GM19025 (cell line): ENCODE measurements at regions not wholly inside any gene's neighbourhood (a gene's known extent, or its start where the extent isn't known, plus 50 kb on each side); places are given as distances from the start of the nearest gene placed in this dataset.
"Not testable (repeated sequence)": the region's sequence is repeated elsewhere in the genome, so short reads cannot be mapped to it uniquely, and the experiment has no call there.

ENCODE experiments used
- ATAC-seq: cut with Tn5 transposase; IDR thresholded peaks from one replicate; pipeline ENCODE4 v1.9.1; 2021; ENCODE audit warnings: mild to moderate bottlenecking, low read depth, moderate library complexity; ENCODE audit not compliant: unreplicated experiment

DNA sequence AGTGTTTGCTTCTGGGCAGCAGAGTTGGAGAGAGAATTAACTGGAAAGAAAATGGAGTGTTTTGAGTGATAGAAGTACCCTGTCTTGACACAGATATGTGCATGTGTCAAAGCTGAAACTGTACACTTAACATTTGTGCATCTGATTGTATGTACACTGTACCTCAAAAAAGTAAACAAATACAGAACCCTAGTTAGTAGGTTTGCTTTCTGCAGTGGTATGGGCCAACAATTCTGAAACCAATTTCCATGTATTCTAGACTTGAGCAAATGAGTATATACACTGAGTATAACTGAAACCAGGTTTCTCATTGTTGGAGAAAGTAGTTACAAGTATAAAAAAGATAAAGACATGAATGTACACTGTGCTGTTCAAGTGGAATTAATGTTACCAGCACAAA is 52.4 kb downstream of the ELAPOR2 start:
- no peak for ATAC-seq

DNA sequence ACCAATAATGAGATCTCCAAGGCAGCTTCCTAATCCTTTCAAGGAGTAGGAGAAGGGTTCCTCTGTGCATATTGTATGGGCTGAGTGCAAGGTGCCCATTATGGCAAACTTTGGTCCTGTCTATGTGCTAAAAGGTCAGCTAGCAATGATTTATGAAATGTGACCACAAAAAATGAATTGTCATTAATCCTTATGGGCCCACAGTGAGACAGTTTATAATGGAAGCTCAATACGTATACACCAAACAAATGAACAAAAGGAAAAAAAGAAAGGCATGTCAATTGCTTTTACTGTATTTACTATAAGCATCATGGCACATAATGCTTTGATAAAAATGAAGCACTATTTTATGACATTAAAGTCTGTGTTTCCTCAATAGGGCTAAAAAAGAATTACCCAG is 54.5 kb downstream of the ELAPOR2 start:
- no peak for ATAC-seq

DNA sequence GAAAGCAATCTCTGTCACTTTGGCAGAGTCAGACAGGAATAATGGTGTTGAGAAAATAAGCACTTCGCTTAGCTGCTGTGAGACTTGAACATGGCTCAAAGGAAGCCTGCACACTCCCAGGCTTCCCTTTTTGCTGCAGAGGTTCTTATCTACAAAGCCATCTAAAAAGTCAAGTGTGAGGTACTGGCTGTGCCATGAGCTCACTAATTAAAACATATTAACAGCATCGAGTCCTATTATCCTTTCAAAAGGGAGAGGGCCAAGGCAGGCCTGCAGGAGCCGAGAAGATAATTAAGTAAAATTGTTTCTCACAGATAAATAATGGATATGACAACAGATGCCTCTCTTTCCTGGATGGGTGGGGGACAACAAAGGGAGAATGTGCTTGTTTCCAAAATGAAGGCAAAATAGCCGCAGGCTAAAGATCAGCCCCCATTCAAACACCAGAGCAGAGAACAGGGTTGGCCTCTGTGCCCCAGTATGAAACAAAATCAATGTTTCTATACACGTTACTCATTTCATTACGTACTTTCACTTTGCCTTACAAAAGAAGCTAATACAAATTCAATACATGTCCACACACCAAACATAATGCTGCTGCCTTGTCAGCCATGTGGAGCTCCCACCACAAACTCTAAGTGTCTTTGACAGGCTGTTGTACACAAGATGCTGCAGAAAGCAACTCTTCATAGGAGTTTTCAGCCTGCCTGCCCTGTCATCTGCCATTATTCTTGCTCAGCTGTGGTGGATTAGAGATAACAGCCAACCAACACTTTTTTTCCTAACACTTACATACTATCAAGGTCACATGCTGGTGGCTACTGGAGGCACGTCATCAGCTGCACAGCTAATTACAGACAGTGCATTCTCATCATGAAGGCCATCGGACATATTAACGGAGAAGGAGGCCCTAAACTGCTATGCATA is 55.3 kb downstream of the ELAPOR2 start:
- ATAC-seq: no peak

DNA sequence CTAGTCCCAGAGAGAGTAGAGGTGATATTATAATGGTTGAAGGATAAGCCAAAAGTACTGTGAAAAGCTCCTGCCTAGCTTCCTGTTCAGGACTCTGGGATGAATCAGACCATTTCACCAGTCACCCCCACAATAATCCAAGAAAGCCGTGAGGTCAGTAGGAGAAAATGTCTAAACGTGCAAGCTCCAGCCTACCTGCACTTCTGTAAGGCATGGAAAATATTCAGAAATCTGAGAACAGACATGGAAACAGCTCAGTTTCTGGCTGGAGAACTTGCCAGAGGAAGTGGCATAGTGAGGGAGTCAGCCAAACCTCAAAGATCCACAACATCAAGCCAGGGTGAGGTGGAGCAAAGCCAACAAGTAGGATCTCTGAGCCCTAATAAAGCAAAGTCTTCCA is 58.2 kb downstream of the ELAPOR2 start:
- ATAC-seq: no peak

DNA sequence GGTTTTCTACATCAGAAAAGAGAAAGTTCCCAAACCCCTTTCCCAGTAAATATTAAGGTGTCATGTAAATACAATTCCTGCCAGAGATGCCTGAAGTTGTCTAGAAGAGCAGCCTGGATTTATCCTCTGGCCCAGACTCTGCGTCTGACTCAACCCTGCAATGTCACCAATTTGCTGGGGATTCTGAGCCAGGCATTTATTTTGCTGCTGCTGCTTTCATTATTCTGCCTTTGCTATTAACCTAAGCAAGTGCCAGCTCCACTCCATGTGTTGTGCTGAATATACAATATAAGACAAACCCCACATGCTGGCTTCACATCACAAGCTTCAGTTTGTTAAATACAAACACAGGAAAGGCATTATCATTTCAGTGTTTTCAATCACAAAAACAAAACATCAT is 59.1 kb downstream of the ELAPOR2 start:
- ATAC-seq: no peak

DNA sequence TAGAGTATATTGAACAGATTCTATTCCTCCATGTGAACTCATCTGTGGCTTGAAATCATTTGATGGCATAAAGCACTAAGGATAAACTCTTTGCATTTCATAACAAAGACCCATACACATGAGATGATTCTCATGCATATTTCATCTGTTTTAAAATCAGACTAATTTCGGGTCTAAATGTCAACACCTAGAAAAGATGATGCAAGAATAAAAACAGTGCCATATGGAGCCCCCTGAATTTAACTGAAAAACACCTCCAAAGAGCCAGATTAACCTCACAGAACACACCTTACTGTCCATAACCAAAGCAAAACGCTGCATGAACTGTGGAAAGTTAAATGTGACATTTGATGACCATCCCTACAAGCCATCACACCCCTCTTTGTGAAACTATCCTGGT is 59.7 kb downstream of the ELAPOR2 start:
- no peak for ATAC-seq

DNA sequence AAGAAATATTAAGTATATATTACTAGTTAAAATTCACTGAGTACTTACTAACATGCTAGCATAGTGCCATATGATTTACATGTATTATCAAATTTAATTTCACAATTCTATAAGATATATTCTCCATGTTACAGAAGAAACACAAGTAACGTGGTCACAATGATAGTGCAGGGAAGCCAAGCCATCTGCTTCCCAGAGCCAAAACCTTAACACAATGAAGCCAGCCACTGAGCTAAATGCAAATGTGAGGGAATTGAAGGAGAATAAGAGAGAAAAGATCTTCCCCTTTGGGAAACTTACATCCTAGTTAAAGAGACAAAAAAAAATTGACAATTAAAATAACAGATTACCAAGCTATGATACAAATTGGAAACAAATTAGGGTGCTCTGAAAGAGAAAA is 63.6 kb downstream of the ELAPOR2 start:
- ATAC-seq: no peak

DNA sequence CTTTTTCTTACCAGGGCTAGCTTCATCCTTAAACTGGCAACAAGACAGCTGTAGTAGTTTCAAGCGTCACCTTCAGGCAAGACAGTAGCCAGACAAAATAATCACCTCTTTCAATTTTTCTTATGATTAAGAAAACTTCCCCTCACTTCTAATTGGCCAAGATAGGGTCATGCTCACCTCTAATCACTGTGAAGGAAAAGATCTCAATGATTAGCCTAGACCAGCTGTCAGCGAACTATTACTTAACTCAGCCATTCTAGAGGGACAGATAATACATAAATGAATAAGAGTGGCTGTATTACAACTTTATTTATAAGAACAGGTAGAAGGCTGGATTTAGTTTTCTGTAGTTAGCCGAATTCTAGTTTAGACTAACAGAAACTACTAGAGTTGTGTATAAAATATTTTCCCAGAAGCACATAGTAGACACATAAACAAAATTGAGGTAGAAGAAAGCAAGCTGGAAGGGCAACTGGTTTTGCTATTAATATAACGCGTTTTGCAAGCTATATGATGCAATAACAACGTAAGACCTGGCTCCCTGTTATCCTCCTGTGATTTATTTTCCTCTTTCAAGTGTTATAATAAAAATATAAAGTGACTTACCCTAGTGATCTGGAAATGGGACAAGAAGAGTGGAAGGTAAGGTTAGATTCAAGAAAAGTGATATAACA is 64.3 kb downstream of the ELAPOR2 start:
- no peak for ATAC-seq

DNA sequence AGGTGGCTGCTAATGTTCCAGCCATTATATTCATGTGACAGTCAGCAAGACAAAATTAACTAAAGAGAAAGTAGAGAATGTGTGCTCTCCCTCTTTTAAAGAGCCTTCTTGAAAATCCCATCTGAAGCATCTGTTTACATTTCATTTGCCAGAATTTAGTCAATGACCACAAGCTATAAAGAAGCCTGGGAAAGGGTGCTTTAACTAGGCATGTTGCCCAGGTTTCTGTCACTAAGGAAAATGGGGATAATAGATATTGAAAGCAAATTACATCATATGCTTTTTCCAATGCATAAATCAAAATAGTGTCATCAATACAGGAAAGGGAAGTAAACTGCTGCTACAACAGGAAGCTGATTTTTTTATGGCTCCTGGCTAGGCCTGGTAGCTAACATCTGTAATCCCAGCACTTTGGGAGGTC is 67.7 kb downstream of the ELAPOR2 start:
- ATAC-seq: peak; percentile 13

DNA sequence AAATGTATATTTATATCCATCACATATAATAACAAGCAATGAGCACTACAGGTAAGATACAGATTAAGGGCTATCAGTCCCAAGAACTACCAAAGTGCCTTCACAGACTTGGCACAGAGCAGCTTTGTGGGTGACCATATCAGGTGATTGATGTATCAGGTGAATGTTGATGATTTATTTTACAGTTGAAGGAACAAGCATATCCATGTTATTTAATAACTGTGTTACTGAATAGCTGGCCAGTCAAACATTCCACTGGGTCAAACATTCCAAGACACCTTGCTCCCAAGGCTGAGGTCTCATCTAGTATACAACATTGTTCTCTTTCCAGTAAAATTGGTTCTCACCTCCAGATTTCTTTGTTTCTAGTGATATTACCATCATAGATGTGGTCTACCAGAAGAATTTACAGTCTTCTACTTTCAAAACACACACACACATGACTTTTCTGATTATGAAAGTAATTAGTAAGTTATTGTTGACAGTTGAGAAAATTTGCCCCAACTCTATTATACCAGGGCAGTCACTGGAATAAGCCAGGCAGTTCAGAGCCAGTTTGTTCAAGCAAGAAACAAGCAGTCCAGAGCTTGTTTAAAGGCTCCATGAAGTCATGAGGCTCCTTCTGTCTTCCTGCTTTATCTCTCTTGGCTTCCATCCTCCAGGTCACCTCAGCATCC is 68.2 kb downstream of the ELAPOR2 start:
- peak; percentile 80 for ATAC-seq

DNA sequence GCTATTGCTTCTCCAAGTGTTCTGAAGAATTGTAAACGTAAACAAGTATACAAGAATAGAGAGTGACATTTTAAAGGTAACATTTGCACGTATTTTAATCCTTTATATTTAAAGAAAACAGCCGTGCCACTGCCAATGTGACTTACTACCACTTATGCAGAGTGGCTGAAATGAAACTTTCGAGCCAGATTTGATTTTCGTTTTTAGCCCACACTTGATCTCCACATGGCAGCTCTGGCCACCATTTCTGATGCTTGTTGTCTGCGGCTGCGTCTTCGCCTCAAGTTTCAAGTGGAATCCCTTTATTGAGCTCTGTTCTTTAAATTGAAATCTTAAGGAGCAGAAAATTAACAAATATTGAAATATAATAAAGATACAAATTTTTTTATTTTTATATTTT is 70.0 kb downstream of the ELAPOR2 start:
- no peak for ATAC-seq

DNA sequence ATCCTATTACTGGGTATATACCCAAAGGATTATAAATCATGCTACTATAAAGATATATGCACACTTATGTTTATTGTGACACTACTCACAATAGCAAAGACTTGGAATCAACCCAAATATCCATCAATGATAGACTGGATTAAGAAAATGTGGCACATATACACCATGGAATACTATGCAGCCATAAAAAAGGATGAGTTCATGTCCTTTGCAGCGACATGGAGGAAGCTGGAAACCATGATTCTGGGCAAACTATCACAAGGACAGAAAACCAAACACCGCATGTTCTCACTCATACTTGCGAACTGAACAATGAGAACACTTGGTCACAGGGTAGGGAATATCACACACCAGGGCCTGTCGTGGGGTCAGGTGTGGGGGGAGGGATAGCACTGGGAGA is 71.6 kb downstream of the ELAPOR2 start:
- ATAC-seq: not testable (repeated sequence)

DNA sequence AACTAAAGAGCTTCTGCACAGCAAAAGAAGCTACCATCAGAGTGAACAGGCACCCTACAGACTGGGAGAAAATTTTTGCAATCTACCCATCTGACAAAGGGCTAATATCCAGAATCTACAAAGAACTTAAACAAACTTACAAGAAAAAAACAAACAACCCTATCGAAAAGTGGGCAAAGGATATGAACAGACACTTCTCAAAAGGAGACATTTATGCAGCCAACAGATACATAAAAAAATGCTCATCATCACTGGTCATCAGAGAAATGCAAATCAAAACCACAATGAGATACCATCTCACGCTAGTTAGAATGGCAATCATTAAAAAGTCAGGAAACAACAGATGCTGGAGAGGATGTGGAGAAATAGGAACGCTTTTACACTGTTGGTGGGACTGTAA is 72.1 kb downstream of the ELAPOR2 start:
- not testable (repeated sequence) for ATAC-seq

DNA sequence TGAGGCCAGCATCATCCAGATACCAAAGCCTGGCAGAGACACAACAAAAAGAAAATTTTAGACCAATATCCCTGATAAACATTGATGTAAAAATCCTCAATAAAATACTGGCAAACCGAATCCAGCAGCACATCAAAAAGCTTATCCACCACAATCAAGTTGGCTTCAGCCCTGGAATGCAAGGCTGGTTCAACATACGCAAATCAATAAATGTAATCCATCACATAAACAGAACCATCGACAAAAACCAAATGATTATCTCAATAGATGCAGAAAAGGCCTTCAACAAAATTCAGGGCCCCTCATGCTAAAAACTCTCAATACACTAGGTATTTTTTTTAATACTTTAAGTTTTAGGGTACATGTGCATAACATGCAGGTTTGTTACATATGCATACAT is 74.1 kb downstream of the ELAPOR2 start:
- not testable (repeated sequence) for ATAC-seq

DNA sequence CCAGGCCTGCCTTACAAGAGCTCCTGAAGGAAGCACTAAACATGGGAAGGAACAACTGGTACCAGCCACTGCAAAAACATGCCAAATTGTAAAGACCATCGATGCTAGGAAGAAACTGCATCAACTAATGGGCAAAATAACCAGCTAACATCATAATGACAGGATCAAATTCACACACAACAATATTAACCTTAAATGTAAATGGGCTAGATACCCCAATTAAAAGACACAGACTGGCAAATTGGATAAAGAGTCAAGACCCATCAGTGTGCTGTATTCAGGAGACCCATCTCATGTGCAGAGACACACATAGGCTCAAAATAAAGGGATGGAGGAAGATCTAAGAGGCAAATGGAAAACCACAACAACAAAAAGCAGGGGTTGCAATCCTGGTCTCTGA is 75.8 kb downstream of the ELAPOR2 start:
- not testable (repeated sequence) for ATAC-seq

DNA sequence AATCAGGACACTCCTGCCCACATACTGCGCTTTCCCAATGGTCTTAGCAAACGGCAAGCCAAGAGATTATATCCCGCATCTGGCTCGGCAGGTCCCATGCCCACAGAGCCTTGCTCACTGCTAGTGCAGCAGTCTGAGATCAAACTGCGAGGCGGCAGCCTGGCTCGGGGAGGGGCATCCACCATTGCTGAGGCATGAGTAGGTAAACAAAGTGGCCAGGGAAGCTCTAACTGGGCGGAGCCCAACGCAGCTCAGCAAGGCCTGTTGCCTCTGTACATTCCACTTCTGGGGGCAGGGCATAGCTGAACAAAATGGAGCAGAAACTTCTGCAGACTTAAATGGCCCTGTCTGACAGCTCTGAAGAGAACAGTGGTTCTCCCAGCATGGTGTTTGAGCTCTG is 77.5 kb downstream of the ELAPOR2 start:
- ATAC-seq: not testable (repeated sequence)

DNA sequence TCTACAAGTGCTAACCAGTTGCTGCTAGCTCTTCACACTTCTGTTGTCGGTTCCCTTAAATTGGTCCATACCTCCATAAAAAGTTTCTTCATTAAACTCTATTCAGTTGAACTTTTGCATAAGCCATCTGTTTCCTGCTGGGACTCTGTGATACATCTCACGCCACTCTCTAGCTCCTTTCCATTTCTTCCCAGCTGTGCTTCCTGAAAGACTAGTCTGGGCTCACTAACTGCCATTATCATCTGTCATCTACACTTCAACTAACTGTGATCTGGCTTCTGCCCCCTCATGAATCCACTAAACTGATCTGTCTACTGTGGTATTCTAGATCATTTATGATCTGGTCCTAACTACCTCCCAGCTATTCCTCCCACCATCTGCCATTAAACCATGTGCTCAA is 78.3 kb downstream of the ELAPOR2 start:
- no peak for ATAC-seq

DNA sequence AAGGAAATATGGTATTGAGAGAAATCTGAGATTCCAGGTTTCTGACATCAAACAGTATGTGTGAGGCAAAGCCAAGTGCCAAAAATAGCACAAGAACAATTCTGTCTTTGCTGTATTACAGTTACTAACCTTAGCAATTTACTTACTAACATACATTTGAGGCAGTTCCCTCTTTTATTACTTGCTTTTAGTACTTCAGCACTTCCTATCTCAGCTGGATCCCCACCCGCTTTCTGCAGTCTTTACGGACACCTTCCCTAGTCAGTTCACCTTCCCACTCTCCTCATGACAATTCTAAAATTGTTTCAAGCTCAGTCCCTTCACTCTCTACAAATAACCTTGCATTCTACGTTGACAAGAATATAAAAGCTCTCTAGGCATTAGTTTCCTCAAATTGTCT is 79.2 kb downstream of the ELAPOR2 start:
- no peak for ATAC-seq

DNA sequence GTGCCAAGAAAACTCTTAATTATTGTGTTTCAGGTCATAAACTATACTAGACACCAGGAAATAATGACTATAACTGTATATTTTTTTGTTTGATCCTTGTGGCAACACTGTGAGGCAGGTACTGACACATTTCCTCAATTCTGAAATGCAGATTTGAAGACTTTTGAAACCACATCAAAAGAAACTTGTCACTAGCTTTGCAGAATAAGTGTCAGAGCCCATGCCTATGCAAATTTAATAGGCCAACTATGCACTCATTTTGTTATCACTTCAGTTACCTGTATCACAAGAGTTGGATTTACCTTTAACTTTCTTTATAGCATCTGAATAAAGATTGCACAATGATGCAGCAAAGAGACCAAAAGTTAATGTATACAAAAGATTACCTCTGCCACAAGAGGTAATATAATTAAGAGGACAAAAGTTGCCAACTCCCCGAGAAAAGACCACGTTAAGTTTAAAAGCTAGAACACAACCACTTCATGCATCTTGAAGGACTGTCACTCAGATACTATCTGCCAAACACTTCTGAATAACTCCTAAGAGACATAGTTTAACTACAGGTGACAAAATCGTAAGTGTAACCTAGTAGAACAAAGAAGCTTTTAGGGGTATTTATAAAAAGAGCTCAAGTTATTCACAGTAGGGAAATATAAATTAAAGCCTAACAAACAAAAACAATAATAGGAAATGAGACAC is 80.5 kb downstream of the ELAPOR2 start:
- peak; percentile 83 for ATAC-seq

DNA sequence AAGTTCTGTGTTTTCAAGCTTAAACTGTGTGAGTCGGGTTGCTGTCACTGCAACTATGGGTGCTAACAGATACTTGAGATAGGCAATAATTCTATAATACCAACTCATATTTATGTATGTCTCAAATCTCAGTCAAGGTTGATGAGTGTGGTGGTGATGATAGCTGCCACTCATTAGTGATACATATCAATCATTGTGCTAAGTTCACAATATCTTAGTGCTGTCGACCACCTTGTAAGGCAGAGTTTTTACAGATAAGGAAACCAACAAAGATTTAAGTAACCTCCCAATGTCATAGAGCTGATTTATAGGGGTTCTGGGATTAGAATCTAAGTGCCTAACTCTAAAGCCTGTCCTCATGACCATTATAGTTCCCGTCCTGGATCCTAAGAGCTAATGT is 82.5 kb downstream of the ELAPOR2 start:
- no peak for ATAC-seq

DNA sequence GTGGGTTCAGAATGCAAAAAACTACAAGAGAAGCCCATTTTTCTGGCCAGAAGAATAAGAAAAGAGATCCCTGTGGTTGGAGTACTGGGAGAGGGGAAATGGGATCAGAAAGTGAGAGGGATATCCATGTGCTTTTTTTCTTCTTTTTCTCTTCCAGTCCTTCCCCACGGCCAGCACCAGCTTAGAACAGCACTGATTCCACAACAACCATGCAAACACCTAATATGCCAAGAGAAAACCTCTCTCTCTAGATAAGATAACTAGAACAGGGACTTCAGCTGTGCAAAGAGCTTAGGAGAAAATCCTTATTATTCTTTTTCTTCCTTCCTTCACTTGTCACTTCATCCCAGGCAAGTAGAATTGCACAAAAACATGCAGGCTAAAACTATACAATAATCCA is 83.5 kb downstream of the ELAPOR2 start:
- no peak for ATAC-seq
